ENCODE measurements at regions not wholly inside any gene's neighbourhood (a gene's known extent, or its start where the extent isn't known, plus 50 kb on each side); places are given as distances from the start of the nearest gene placed in this dataset.

- H3K27me3 ChIP-seq: no peaks in the 10 kb centered on the region
- no peaks in the 10 kb centered on the region for H3K9me3 ChIP-seq
- no peaks in the 10 kb centered on the region for H3K36me3 ChIP-seq
- DNase-seq: no peak
- H3K4me3 ChIP-seq: no peak overlapping the region
- WGBS, 2 donors: 90 to 91% methylated on average over 5 of the region's 5 CpGs
- intact Hi-C loops (cut with DNase I): no loop called here
- H3K27ac ChIP-seq: no peak overlapping the region
- no peak for TF ChIP-seq CTCF (IDR thresholded peaks at IDR 0.05)
- no peak for TF ChIP-seq EP300 (IDR thresholded peaks at IDR 0.05)
- no peak for TF ChIP-seq POLR2A (IDR thresholded peaks at IDR 0.05)
- TF ChIP-seq POLR2AphosphoS5 (IDR thresholded peaks at IDR 0.05): no peak
- no peaks in the 10 kb centered on the region for H3K4me1 ChIP-seq
Observed at GRCh38 chr12:84553331-84554117, 359.1 kb downstream of the SLC6A15 start.

GRCh38 chr12:84551373-84551772 is 361.2 kb downstream of the SLC6A15 start:
- no peak overlapping the region for H3K4me3 ChIP-seq
- TF ChIP-seq POLR2A (IDR thresholded peaks at IDR 0.05) (no peak), EP300 (IDR thresholded peaks at IDR 0.05) (no peak), CTCF (IDR thresholded peaks at IDR 0.05) (no peak), POLR2AphosphoS5 (IDR thresholded peaks at IDR 0.05) (no peak)
- H3K4me1 ChIP-seq: no peaks in the 10 kb centered on the region
- WGBS, 2 donors: 83 to 92% methylated on average over 1 of the region's 1 CpG
- no peaks in the 10 kb centered on the region for H3K9me3 ChIP-seq
- H3K27me3 ChIP-seq: no peaks in the 10 kb centered on the region
- intact Hi-C loops (cut with DNase I): no loop called here
- DNase-seq: no peak
- no peaks in the 10 kb centered on the region for H3K36me3 ChIP-seq
- no peak overlapping the region for H3K27ac ChIP-seq

- DNase-seq: no peak
- no peak for TF ChIP-seq POLR2AphosphoS5 (IDR thresholded peaks at IDR 0.05)
- no peak for TF ChIP-seq POLR2A (IDR thresholded peaks at IDR 0.05)
- TF ChIP-seq EP300 (IDR thresholded peaks at IDR 0.05): no peak
- no peak for TF ChIP-seq CTCF (IDR thresholded peaks at IDR 0.05)
- Histone ChIP-seq H3K9me3 (no peaks in the 10 kb centered on the region), H3K4me3 (no peak overlapping the region), H3K27ac (no peak overlapping the region), H3K27me3 (no peaks in the 10 kb centered on the region), H3K36me3 (no peaks in the 10 kb centered on the region), H3K4me1 (no peaks in the 10 kb centered on the region)
- WGBS, 2 donors: 90 to 92% methylated on average over 1 of the region's 1 CpG
- intact Hi-C loops (cut with DNase I): no loop called here
Observed at GRCh38 chr12:84550518-84550917, 362.1 kb downstream of the SLC6A15 start.

- Histone ChIP-seq H3K4me3 (no peak overlapping the region), H3K27ac (no peak overlapping the region)
- TF ChIP-seq POLR2A (IDR thresholded peaks at IDR 0.05): no peak
Observed at GRCh38 chr12:84542289-84542688, 370.3 kb downstream of the SLC6A15 start.

GRCh38 chr12:84537666-84538065 is 374.9 kb downstream of the SLC6A15 start:
- no peaks in the 10 kb centered on the region for H3K4me1 ChIP-seq
- no peaks in the 10 kb centered on the region for H3K9me3 ChIP-seq
- H3K27me3 ChIP-seq: no peaks in the 10 kb centered on the region
- DNase-seq: no peak
- H3K36me3 ChIP-seq: no peaks in the 10 kb centered on the region
- no peak overlapping the region for H3K4me3 ChIP-seq
- no peak for TF ChIP-seq POLR2A (IDR thresholded peaks at IDR 0.05)
- TF ChIP-seq EP300 (IDR thresholded peaks at IDR 0.05): no peak
- TF ChIP-seq POLR2AphosphoS5 (IDR thresholded peaks at IDR 0.05): no peak
- no peak for TF ChIP-seq CTCF (IDR thresholded peaks at IDR 0.05)
- no peak overlapping the region for H3K27ac ChIP-seq
- intact Hi-C loops (cut with DNase I): no loop called here
- WGBS, 2 donors: 81 to 87% methylated on average over 1 of the region's 1 CpG

More at GRCh38 chr12:84542289-84542688, 370.3 kb downstream of the SLC6A15 start:
- Histone ChIP-seq H3K36me3 (no peaks in the 10 kb centered on the region), H3K27me3 (no peaks in the 10 kb centered on the region), H3K4me1 (no peaks in the 10 kb centered on the region), H3K9me3 (no peaks in the 10 kb centered on the region)
- DNase-seq: no peak
- intact Hi-C loops (cut with DNase I): no loop called here

All from sigmoid colon (tissue), 6 donors.